LoVo (cell line): ENCODE measurements at regions not wholly inside any gene's neighbourhood (a gene's known extent, or its start where the extent isn't known, plus 50 kb on each side); places are given as distances from the start of the nearest gene placed in this dataset.

ENCODE experiments used
- DNase-seq: peaks from one replicate; pipeline ENCODE4 v3.0.0-alpha.2; 2016; ENCODE audit warnings: low spot score

DNA sequence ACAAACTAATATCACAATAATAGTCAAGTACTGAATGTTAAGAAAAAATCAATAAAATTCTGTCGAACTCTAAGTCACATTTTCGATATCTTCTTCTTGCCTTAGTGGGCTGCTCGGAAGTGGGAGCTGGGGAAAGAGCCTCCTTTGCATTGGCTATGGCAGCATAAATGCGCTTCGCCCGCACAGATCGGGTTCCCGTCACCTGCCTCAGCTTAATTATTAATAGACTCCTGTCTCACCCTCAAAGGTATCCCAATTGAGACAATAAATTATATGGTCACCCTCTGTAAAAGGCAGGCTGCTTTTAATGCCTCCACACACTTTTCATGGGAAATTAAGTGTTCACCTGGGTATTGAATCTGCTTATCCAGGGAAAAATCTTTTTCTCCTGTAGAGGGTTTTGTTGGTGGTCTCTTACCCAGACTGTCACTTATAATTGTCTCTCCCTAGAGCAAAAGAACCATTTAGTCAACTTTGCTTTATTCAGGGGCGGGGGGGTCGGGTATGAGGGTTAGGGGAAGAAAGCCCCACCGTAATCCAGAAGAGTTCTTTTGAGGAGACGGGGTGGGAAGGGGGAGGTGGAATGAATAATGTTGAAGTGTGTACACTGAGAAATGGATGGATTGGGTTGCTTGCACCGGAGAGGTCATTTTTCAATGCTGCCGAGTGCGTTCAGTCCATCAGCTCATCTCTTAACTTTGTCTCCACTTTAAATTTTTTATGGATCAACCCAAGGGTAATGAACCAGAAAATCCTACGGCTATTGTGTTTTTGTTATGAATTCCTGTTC is 682.6 kb upstream of the SGCG start:
- no peak for DNase-seq

DNA sequence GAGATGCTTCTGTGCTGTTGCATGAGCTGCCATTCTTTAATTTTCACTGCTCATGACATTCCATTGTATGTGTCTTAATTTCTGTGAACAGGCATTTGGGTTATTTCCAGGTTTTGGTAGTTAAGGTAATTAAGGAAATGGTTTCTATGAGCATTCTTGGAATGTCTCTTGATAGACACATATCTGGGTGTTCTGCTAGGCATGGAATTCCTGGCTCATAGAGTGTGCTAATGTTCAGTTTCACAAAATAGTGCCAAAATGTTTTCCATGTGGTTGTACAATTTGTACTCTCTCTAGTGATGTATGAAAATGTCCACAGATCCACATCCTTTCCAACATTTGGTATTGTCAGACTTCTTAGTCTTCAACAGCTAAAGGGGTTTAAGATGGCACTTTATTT is 680.9 kb upstream of the SGCG start:
- peak; percentile 33 for DNase-seq

GRCh38 chr13:22505489-22505888 is 675.3 kb upstream of the SGCG start:
- DNase-seq, result peak; percentile 26

DNA sequence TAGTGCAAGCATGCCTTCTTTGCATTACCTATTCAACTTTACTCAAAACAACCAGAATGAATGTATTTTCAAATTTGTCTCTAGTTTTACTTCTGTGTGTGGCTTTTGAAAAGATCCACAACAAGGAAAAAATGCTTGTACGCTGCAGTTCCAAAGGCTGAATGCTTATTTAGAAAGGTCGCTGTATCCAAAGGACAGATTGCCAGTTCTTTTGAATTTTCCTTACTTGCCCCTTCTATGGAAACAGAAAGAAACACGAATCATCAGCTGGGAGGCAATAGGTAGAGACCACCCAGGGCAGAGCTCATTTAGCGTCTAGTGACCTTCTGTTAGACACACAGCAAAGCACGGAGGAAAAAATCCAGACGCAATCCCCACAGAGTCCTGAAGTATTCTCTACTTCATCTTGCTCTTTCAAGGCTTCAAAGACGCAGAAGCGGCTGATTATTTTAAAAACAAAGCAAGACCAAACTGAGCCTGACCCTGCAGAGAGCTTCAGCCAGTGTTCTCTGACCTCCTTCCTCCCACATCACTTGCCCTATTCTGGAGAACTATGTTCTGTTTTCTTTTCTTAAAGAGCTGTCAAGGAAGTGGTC is 674.6 kb upstream of the SGCG start:
- DNase-seq, result no peak

GRCh38 chr13:22517544-22517943 is 663.2 kb upstream of the SGCG start:
- no peak for DNase-seq

- DNase-seq, result no peak
These were observed 643.9 kb upstream of the SGCG start for GRCh38 chr13:22536851-22537250.

- DNase-seq, result no peak
These were observed 642.4 kb upstream of the SGCG start for GRCh38 chr13:22538400-22538799.

- DNase-seq, result no peak
These were observed 631.7 kb upstream of the SGCG start for GRCh38 chr13:22549126-22549525.

GRCh38 chr13:22561581-22561980 is 619.2 kb upstream of the SGCG start:
- peak; percentile 6 for DNase-seq

GRCh38 chr13:22562116-22562515 is 618.7 kb upstream of the SGCG start:
- DNase-seq, result no peak

DNA sequence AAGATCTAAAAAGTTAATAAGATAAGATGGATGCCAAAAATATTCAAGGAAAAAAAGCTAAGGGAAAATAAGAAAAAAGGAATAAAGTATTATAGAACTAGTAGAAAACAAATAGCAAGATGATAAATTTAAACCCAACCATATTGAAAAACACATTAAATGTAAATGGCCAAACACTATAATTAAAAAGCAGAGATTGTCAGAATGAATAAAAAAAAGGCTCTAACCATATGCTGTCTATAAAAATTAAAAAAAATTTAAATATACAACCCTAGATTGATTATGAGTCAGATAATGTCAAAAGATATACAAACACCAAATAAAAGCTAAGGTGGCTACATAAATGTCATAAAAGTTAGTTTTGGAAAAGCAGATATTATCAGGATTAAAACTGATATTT is 617.5 kb upstream of the SGCG start:
- no peak for DNase-seq

DNA sequence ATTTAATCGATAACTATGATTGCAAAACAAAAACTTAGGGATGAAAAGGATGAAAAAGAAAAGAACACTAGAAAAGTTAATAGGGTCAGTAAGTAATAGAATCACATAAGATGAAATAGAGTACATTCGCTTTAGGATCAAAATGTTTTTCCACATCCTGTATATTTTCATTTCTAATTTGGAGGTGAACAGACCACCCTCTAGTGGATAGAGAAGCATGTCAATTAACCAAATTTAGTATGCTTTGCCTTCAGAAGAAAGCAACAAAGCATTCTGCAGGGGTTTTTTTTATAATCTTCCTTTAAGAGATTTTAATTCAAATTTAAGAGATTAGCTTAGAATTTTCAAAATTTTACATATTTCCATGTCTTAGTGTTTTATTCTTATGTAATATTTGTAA is 611.0 kb upstream of the SGCG start:
- DNase-seq, result no peak

GRCh38 chr13:22589880-22590279 is 590.9 kb upstream of the SGCG start:
- no peak for DNase-seq

DNA sequence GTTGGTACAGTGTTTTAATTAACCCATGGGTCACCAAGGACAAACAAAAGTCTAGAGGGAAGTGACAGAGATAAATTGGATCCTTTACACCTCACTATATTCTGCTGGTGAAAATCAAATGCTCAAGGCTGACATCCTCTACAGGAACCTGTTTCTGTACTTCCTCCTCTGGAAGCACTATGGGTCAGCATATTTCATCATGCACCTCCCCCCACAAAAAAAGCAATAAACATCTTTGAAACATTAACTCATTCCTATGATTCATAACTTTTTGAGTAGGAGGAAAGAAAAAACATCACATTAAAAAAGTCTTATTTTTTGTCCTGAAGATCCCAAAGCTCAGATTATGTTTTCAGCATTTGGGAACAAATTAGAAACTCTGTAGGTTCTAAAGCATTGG is 588.3 kb upstream of the SGCG start:
- DNase-seq, result peak; percentile 29

- no peak for DNase-seq
These were observed 586.7 kb upstream of the SGCG start for GRCh38 chr13:22594041-22594440.

DNA sequence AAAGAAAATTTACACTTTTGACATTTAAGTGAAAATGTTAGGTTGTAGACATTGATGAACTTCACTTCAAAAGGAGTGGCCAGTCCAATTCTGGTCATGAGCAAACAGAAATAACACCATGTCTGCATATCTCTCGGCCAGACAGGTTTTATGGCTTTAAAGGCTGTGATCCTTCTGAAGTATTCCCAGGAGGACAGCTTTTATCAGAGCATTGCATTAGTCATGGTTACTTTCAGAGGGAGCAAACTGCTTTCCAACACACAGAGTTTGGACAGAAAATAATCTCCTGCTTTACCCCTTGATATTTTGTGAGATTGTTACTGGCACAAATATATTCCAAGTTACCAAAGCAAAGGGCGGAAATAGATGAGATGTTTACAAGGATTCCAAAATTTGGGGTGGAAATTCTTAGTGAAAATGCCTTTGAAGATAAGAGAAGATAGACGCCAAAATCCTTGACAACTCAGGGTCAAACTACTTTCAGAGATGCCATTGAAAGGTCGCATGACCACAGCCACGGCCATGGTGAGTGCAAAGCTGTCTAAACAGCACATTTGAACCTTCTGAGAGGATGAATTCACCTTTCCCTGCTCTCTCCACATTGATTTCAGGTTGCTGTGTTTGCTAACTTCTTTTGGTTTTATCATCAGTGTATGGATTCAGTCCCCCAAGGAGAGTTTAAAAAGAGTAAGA is 584.5 kb upstream of the SGCG start:
- peak; percentile 2 for DNase-seq

DNA sequence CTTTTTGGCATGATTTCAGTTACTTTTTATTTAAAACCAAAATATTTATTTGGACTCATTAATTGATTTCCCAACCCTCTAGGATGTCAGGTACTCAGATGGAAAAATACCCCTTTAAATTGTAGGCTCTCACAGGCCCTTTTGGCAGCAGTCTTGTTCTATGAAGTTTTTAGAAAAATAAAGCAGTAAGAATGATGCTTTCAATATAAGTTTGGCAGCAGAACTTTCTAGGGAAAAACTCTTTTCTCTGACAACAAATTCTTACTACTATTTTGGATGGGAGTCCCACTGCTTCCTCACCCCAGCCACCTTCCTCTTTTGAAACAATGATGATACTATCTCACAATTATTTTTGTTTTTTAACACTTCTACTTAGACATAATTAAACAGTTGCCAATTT is 581.6 kb upstream of the SGCG start:
- DNase-seq, result no peak

DNA sequence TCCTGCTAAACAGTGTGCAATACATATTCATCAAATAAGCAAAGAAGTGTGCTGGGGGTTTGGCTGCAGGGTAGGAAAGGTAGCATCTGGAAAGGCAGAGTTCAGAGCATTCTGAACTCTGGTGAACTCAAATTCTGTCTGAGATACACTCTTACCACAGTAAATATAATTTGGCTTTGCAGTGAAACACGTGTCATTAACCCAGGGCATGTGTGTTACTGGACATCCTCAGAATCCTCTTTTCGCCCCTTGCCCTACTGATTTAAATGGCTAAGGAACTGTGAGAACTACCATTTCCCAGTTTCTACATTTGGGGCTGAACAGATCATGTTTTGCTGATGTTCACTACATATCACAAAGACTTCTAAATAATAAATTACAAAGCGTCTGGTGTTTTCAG is 562.8 kb upstream of the SGCG start:
- no peak for DNase-seq

DNA sequence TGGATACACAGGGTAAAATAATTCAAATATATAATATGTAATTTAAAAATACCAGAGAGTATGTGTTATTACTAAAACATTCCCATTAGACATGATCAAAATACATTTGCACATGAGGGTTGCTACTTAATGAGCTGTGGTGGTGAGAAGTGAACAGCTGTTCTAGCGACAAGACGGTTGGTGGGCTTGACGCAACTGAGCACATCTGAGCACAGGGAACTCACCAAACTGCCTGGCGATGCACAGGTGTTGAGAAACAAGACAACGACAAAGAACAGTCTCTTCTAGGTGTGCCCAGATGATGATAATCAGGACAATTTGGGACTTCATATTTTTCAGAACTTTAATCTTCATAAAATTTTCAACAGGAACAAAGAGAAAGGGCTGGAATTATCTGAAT is 555.1 kb upstream of the SGCG start:
- no peak for DNase-seq

DNA sequence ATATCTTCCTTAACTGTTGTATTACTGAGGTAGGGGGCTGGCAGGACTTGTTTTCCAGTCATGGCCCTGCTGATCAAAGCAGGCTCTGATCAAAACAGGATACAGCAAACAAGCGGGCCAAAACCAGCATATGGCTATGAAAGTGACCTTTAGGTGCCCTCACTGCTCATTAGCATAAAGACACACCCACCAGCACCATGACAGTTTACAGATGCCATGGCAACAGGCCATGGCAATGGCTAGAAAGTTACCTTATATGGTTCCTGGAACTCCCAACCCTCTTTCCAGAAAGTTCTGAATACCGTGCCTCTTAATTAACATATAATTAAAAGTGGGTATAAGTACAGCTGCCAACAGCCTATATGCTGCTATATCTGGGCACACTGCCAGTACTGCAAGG is 551.4 kb upstream of the SGCG start:
- DNase-seq, result no peak

GRCh38 chr13:22642088-22642487 is 538.7 kb upstream of the SGCG start:
- no peak for DNase-seq

DNA sequence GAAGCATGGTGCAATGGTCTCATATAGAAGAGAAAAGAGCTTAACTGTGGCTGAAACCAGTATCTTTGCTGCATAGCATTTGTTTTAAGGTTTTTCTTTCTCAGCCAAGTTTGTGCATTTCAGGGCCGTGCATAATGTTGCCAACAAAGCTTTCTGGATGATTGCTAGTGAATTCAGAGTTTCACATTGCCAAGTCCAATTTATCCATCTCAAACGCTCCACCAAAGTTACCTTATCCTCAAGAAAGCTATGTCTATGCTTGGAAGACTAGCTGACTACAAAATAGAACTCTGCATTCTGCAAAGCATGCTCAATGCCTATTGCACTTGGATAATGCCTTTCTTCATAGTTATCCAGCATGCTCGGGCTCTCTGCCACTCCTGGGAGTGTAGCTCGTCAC is 535.8 kb upstream of the SGCG start:
- DNase-seq, result no peak

DNA sequence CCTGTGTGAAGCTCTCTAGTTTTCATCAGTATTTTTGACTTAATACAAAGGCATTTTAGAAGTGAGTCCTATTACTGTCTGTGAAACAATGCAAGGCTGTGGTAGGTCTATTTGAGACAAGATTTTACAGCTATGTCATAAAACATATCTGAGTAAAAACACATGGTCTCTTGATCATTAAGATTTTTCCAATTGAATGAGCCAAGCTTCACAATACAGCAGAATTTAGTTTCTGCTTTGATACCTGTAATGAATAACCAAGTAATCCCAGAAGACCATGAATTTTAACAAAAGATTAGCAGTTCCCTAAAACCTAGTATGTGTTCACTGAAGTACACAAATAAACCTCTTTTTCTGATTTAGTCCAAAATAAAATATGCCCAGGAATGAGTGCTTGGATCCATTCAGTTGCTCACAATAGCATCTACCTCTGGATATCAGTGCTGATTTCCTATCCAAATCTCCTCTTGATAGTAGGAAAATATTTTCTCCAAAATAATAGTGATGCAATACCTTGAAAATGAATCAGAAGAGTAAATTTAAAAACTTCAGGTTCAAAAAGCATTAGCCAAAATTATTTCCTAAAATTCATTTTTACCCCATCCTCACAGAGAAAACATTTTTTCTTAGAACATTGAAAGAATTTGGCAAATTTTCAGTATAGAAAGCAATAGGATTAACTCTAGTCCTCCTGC is 533.5 kb upstream of the SGCG start:
- DNase-seq, result no peak
